ENCODE measurements at regions not wholly inside any gene's neighbourhood (a gene's known extent, or its start where the extent isn't known, plus 50 kb on each side); places are given as distances from the start of the nearest gene placed in this dataset.

- TF ChIP-seq CTCF (IDR thresholded peaks at IDR 0.05) (no peak), ZFX (IDR thresholded peaks at IDR 0.05; ENCODE audit: borderline replicate concordance) (no peak)
These were observed 94.2 kb upstream of the DNAJC1 start for GRCh38 chr10:22097696-22098095.
